Effector memory CD8-positive, alpha-beta T cell (primary cell): ENCODE measurements at regions not wholly inside any gene's neighbourhood (a gene's known extent, or its start where the extent isn't known, plus 50 kb on each side); places are given as distances from the start of the nearest gene placed in this dataset.

Experiments
- ATAC-seq: fragments of 150-1000 bp; cut with Tn5 transposase; replicated peaks from 2 replicates; pipeline ENCODE4 v1.10.0; 2021; ENCODE audit warnings: mild to moderate bottlenecking, moderate library complexity
- DNase-seq, 3 experiments: peaks; one replicate each; pipeline ENCODE4 v3.0.0; 2021
- H3K27ac Mint-ChIP-seq, 2 donors: one replicate each; pipeline ENCODE4 v1.8.0; 2022; ENCODE audit warnings: mild to moderate bottlenecking in 2 of 2, mixed read lengths in 2 of 2, moderate library complexity in 2 of 2
- H3K27me3 Mint-ChIP-seq, 2 donors: one replicate each; pipeline ENCODE4 v1.8.0; 2022; ENCODE audit warnings: mixed read lengths in 2 of 2
- H3K36me3 Mint-ChIP-seq: one replicate; pipeline ENCODE4 v1.8.0; 2022; ENCODE audit warnings: mild to moderate bottlenecking, moderate library complexity, mixed read lengths; ENCODE audit not compliant: insufficient read depth
- H3K4me1 Mint-ChIP-seq, 2 donors: one replicate each; pipeline ENCODE4 v1.8.0; 2022; ENCODE audit warnings: low read depth in 2 of 2, mixed read lengths in 2 of 2
- H3K4me3 Mint-ChIP-seq, 2 donors: one replicate each; pipeline ENCODE4 v1.8.0; 2022; ENCODE audit warnings: mild to moderate bottlenecking in 2 of 2, mixed read lengths in 2 of 2, moderate library complexity in 2 of 2
- H3K9me3 Mint-ChIP-seq, 2 donors: one replicate each; pipeline ENCODE4 v1.8.0; 2022; ENCODE audit warnings: mixed read lengths in 2 of 2

DNA sequence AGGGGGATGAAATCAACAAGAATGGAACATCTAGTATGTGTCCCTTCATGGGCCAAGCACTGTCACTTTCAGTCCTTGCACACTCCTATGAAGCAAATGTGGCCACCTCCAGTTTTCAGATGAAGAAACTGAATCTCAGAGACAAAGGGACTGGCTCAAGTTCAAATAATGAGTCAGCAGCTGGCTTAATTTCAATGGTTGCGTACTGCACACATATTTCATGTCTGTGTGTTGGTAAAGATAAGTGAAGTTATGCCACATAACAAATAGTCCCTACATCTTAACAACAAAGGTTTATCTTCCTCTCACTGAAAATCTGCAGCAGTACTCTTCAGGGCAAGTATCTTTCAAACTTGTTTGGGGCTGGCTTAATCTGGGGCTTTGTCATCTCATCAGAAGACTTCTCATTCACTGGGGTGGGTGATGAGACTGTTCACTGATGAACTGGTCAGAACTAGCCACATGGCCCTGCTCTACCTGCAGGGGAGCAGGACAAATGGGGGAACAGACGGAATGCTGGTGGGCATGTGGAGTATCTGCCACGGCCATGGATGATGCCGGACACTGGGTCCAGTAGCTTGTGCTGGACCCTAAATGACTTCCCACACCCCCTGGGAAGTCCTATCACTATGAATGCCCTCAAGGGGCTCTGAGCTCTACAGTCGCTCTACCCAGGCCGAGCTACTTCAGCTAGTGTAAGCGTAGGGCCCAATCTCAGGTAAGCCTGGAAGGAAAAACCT, 263.2 kb downstream of the CYP26B1 start:
- Mint-ChIP-seq H3K36me3 (no peaks in the 10 kb centered on the region), H3K4me1 (no peaks in the 10 kb centered on the region), H3K4me3 (no peak overlapping the region), H3K27ac (no peak overlapping the region), H3K9me3 (no peaks in the 10 kb centered on the region), H3K27me3 (peaks cover 13 to 28% of the 10 kb centered on the region in 2 donors)
- ATAC-seq = no peak
- no peak for DNase-seq

DNA sequence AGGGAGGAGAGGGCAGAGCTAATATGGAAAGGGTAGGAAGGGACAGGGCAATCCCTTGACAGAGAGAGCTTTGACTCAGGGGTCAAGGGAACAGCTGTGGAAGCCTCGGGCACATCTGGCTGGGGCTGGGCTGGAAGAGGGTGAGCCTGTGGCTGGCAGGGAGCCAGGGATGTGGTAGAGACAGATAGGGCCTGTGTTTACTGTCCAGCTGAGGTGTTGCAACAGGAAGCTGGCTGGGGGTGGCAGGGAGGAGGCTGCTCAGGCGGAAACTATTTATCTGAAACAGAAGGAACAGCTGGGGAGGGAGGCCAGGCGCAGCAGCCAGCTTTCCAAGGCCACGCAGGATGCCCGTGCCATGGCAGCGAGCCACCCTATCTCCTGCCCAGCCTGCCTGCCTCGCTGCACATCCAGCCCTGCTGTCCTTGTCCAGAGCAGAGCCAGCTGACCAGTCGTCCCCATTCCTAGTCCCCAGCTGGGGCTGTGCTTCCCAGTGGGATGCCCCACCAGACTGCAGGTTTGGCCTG, 264.7 kb downstream of the CYP26B1 start:
- H3K36me3 Mint-ChIP-seq = no peaks in the 10 kb centered on the region
- DNase-seq (no peak), ATAC-seq (no peak)
- H3K4me1 Mint-ChIP-seq = no peaks in the 10 kb centered on the region
- no peaks in the 10 kb centered on the region for H3K9me3 Mint-ChIP-seq
- H3K4me3 Mint-ChIP-seq = no peak overlapping the region
- H3K27ac Mint-ChIP-seq = no peak overlapping the region
- peaks cover 13 to 26% of the 10 kb centered on the region in 2 donors for H3K27me3 Mint-ChIP-seq

DNA sequence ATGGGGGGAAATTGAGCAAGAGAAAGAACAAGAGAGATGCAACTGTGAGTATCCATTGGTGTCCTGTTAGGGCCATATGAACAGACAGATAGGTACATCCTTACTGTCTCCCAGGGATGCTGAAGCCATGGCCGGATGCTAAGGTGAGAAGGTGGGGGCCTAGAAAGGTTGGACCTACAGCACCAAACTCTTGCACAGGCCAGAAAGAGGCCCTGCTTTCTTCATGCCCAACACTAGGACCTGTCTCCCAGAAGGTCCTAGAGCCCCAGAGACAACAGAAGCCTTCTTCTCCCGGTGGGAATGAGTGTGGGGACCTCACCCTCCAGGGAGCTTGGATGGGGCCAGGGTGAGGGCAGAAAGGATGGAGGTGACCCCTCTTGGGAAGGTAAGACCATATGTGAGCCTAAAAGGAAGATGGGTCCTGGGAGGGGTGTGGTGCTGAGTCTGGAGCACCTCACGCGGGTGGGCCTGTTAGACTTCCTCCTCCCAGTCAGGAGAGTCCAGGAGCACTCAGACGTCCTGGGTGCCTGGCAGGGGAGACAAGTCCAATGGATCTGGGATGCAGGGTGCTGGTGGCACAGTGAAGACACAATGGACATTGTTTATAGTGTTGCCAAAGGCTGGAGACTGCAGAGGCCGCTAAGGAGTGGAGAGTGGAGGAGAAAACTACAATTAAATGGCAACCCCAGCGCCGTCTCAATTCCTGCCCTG, 265.3 kb downstream of the CYP26B1 start:
- Mint-ChIP-seq H3K9me3 (no peaks in the 10 kb centered on the region), H3K4me3 (no peak overlapping the region), H3K27me3 (peaks cover 15 to 24% of the 10 kb centered on the region in 2 donors), H3K4me1 (no peaks in the 10 kb centered on the region), H3K27ac (no peak overlapping the region), H3K36me3 (no peaks in the 10 kb centered on the region)
- ATAC-seq (no peak), DNase-seq (no peak)

DNA sequence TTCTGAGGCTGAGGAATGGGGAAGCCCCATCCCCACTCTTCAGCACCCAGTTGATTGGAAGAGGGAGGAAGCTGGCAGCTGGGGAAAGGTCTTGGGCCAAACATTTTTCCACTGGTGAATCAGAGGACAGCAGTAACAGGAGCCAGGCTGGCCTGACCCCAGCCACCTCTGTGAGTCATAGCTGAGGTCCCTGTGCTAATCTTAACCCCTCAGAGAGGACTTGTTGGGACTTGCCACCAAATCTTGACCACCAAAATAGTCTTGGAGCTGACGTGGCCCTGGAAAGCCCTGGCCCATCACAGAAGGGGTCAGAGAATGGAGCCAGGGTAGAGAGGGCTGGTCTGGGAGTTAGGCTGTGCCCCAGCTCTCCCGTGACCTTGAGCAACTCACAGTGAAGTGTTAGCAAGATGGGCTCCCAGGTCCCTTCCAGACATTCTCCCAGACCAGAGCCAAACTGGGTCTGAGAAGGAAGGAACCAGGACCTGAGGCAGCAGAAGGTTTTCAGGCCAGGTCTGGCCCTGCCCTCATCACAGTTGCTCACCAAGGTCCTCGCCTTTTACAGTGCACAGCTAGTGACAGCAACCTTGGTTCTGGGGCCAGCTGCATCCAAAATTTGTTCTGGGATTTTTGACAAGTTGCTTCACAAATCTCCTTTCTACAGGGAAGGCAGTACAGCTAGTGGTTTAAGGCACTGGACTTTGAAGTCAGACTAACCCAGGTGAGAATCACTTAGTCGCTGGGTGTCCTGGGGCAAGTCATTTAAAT, 266.6 kb downstream of the CYP26B1 start:
- DNase-seq (no peak), ATAC-seq (no peak)
- Mint-ChIP-seq H3K4me3 (no peak overlapping the region), H3K9me3 (no peaks in the 10 kb centered on the region), H3K27ac (no peak overlapping the region), H3K27me3 (peaks cover 14 to 25% of the 10 kb centered on the region in 2 donors), H3K4me1 (no peaks in the 10 kb centered on the region), H3K36me3 (no peaks in the 10 kb centered on the region)

DNA sequence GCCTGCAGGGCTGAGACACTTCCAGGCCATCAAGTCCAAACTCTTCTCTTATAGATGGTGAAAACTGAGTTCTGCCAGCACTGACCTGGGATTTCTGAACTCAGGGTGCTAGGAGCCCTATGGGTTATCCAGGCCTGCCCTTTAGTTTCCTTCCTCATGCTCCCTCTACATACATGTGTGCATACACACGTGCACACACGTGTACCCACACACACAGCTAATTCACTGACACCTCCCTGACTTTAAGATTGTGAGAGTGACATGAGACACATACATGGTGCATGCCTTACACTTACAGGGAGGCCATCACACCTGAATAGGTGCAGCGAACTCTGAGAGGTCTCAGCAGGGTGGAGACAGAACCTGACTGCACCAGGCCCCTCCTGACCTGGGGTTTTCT, 267.4 kb downstream of the CYP26B1 start:
- Mint-ChIP-seq H3K36me3 (no peaks in the 10 kb centered on the region), H3K4me1 (no peaks in the 10 kb centered on the region), H3K4me3 (no peak overlapping the region), H3K9me3 (no peaks in the 10 kb centered on the region), H3K27me3 (peaks cover 18 to 27% of the 10 kb centered on the region in 2 donors), H3K27ac (no peak overlapping the region)
- DNase-seq (no peak), ATAC-seq (no peak)

DNA sequence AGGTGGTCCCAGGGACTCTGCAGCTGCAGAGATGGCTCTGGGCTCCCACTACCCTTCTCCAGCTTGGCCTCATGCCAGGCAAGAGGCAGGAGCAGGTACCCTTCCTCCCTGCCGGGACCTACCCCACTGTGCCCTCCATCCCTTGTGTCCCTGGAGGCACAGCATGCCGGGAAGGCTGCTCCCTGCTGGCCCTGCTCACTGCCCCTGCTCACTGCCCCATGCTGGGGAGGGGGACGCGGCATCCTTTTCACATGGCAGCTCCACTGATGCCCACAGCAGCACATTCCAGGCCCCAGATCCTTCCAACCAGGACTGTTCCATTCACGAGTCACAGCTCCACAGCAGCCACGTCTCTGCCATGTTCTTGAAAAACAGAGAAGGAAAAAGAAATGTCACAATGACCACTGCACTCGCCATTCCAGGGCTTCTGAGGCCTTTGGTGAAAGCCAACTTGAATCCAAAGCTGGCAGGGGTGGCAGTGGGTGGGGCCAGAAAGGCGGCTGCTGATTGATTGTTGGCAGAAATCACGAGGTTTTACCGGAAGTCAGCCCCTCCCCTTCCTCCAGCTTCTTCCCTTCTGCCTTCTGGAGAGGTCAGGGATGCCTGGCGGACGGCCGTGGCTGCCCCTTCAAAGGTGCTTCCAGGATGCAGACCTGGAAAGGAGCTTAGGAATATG, 268.0 kb downstream of the CYP26B1 start:
- Mint-ChIP-seq H3K27me3 (peaks cover 20 to 24% of the 10 kb centered on the region in 2 donors), H3K36me3 (no peaks in the 10 kb centered on the region), H3K9me3 (no peaks in the 10 kb centered on the region), H3K4me3 (no peak overlapping the region), H3K4me1 (no peaks in the 10 kb centered on the region), H3K27ac (no peak overlapping the region)
- ATAC-seq = no peak
- DNase-seq = no peak

DNA sequence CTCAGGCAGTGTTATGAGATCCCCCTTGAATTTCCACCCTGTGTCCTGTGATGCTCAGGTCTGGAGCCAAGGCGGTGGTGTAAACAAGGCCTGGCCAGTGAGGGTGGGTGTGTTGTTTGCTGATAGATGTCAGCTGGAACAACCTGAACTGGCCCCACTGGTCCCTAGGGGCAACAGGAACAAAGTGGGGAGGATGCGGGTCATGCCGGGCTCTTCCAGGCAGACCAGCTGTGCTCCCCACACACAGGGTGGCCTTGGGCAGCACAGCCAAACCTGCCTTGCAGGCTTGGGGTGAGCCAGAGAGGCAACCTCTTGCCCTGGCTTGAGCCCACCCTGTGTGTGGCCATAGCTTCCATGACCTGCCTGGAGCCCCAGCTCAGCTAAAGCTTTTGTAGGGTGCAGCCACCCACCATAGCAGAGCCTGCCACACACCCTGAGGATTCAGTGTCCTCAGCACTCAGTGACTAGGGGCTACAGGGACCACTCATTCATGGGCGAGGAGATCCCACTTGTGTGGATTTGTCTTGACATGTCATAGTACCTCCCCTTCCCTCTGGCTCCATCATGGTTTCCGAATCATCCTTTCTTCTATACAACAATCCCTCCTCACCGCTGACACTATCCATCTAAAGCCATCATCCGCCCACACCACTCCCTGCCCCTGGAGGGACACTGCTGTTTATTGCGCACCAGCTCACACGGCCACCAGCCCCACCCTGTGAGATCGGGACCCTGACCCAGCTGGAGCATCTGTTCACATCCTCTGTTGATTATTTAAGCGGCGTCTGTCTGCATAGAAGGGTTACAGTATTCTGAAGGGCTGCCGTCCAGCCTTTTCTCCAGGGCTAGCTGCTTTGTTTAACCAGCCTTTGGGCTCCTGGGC, 268.8 kb downstream of the CYP26B1 start:
- no peak overlapping the region for H3K4me3 Mint-ChIP-seq
- H3K36me3 Mint-ChIP-seq = no peaks in the 10 kb centered on the region
- H3K9me3 Mint-ChIP-seq = no peaks in the 10 kb centered on the region
- H3K4me1 Mint-ChIP-seq = no peaks in the 10 kb centered on the region
- H3K27ac Mint-ChIP-seq = no peak overlapping the region
- ATAC-seq (no peak), DNase-seq (no peak)
- H3K27me3 Mint-ChIP-seq = peaks cover 19 to 20% of the 10 kb centered on the region in 2 donors

DNA sequence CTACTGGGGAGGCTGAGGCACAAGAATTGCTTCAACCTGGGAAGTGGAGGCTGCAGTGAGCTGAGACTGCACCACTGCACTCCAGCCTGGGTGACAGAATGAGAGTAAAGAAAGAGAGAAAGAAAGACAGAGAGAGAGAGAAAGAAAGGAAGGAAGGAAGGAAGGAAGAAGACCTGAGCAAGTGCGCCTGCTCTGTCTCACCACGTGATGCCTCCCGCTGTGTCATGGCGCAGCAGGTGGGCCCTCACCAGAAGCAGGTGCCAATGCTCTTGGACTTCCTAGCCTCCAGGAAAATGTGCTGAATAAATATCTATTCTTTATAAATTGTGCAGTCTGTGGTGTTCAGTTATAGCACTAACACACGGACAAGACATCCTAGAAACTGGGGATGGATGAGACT, 270.0 kb downstream of the CYP26B1 start:
- Mint-ChIP-seq H3K27ac (no peak overlapping the region), H3K27me3 (peaks cover 19 to 25% of the 10 kb centered on the region in 2 donors), H3K9me3 (no peaks in the 10 kb centered on the region), H3K4me1 (no peaks in the 10 kb centered on the region), H3K36me3 (no peaks in the 10 kb centered on the region), H3K4me3 (no peak overlapping the region)
- DNase-seq = no peak
- no peak for ATAC-seq

DNA sequence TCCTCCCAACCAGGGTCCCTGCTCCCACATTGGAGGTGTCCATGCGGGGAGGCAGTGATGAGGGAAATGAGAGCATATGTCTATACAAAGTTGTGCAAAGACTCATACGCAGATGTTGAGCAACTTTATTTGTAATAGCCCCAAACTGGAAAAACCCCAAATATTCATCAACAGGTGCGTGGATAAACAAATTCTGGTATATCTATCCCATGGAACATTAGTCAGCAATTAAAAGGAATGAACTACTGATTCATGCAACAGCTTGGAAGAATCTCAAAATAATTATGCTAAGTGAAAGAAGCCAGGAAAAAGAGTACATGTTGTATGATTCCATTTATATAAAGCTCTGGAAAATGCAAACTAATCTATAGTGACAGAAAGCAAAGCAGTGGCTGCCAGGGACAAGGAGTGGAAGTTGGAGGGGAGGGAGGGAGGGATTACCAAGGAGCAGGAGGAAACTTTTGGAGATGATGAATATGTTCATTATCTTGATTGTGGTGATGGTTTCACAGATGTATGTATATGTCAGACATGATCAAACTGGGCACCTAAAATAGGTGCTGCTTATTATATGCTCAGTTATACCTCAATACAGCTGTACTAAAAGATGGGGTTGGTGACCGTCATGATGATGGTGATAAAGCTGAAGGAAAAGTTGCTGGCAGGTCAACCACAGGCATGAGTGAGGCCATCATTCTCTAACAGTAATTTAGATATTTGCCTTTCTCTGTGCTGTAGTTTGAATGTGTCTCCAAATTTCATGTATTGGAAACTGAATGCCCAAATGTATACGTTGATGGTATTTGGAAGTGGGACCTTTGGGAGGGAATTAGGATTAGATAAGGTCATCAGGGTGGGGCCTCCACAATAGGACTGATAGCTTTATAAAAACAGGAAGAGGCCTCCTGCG, 270.9 kb downstream of the CYP26B1 start:
- H3K27ac Mint-ChIP-seq = no peak overlapping the region
- peaks cover 19 to 23% of the 10 kb centered on the region in 2 donors for H3K27me3 Mint-ChIP-seq
- H3K9me3 Mint-ChIP-seq = no peaks in the 10 kb centered on the region
- no peak overlapping the region for H3K4me3 Mint-ChIP-seq
- ATAC-seq (no peak), DNase-seq (no peak)
- no peaks in the 10 kb centered on the region for H3K4me1 Mint-ChIP-seq
- no peaks in the 10 kb centered on the region for H3K36me3 Mint-ChIP-seq

DNA sequence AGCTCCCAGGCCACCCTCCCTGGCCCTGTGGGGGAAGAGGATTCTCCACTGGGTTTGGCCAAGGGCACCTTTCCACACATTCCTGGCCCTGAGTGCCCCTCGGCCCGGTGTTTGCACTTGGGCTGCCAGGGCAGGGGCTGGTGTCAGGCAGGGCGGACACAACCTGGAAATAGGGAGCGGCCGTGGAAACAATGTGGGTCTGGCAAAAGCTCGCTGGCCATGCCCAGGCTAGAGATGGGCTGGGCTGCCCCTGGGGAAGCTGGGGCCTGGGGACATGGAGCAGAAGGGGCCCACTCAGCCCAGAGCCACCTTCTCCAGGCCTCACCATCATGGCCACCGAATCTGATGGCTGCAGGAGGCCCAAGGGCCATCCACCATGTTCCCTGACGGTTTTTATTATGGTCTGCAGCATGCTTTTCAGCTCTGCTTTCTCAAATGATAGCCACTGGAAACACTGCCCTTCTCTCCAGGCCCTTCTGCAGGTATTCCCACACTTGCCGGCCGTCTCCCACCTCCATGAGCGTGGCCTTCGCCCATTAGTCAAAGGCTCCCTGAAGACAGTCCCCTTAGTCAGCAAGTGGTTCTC, 275.1 kb downstream of the CYP26B1 start:
- Mint-ChIP-seq H3K9me3 (no peaks in the 10 kb centered on the region), H3K4me1 (no peaks in the 10 kb centered on the region), H3K36me3 (no peaks in the 10 kb centered on the region), H3K27me3 (peaks cover 27 to 28% of the 10 kb centered on the region in 2 donors), H3K4me3 (no peak overlapping the region), H3K27ac (no peak overlapping the region)
- no peak for ATAC-seq
- DNase-seq = no peak

DNA sequence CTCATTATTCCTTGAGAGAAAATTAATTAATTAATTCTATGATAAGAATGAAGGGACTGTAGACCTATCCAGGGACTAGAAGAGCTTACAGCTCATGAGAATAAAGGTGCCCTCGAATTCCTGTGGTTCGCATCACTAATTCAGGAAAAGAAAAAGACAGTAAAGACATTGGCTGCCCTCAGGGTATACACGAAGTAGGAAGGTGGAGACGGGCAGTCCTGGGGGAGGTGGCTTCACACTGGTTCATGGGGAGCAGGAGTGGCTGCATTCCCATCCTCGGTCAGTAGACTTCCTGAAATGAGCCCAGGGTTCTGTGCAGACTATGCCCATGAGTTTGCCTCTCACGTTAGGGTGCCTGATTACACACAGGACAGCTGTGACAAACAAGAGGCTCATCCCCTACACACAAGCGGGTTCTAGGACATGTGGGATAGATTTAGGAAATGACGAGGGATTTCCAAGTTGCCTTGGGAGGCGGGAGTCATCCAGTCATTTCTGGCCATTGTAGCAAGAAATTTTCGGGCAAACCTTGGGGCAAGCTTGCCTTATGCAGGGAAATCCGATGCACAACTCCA, 282.2 kb downstream of the CYP26B1 start:
- no peak for ATAC-seq

More for the DNA sequence above, 282.2 kb downstream of the CYP26B1 start:
- no peak for DNase-seq
- H3K4me3 Mint-ChIP-seq = no peak overlapping the region
- no peaks in the 10 kb centered on the region for H3K36me3 Mint-ChIP-seq
- H3K27me3 Mint-ChIP-seq = peaks cover 22 to 23% of the 10 kb centered on the region in 2 donors
- H3K4me1 Mint-ChIP-seq = no peaks in the 10 kb centered on the region
- H3K27ac Mint-ChIP-seq = no peak overlapping the region
- H3K9me3 Mint-ChIP-seq = no peaks in the 10 kb centered on the region
